Stimulated activated CD4-positive, alpha-beta T cell treated with anti-CD3 and anti-CD28 coated beads, Interleukin-15, amount 100 ng/mL, for 48 hours (primary cell): ENCODE measurements at regions not wholly inside any gene's neighbourhood (a gene's known extent, or its start where the extent isn't known, plus 50 kb on each side); places are given as distances from the start of the nearest gene placed in this dataset.
"Not testable (repeated sequence)": the region's sequence is repeated elsewhere in the genome, so short reads cannot be mapped to it uniquely, and the experiment has no call there.

Experiments used
- DNase-seq, 2 donors: peaks; one replicate each; pipeline ENCODE4 v3.0.0-alpha.2; 2020; ENCODE audit warnings: low read depth in 2 of 2

DNA sequence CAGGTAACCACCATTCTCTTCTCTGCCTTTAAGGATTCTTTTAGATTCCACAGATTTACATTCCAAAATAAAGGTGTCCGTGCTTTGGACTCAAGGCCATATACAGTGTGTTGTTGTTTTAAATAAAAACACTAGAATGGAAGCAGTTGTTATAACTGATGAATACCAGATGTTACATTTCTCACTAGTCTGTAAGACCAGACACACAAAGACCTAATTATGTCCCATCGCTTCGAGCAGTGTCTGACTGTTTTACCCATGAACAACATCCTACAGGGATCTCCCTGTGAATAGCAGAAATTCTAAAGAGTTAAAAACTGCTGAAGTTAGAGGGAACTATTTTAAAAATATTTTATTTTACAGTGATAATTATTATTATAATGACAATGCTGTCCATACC, 574.7 kb upstream of the ZP4 start:
- DNase-seq = no peak

DNA sequence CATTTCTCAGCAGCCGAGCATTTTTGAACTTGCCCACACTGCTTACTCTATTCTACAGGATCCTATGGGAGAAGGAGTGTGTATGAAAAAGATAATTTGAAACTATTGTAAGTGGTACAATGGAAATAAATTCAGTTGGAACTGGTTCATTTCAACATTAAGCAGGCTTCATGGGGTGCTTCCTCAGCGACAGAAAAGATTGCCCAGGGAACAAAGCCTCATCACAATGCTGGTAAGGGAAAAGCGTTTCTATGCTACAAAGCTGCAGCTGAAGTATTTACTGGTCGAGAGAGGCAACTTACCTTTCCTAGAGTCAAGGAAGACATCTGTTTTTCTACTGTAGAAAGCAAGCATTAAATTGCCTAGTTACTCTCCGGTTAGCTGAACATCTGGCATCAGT, 568.2 kb upstream of the ZP4 start:
- no peak for DNase-seq

DNA sequence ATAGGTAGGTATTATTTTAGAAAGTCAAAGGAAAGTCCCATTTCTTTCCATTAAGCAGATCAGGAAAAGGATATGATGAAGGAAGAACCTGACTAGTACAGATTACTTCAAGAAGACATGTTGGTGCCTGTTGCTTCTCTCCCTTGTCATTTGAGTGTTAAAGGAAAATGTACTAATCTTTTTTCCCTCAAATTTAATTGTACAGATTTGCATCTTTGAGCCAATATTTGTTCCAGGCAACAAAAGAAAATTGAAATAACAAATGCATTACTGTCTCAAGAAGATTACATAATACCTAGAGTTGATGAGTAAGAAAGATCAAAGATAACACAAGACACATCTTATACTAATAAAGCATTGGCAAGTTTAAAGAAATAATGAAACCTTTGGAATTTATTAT, 566.9 kb upstream of the ZP4 start:
- no peak for DNase-seq

DNA sequence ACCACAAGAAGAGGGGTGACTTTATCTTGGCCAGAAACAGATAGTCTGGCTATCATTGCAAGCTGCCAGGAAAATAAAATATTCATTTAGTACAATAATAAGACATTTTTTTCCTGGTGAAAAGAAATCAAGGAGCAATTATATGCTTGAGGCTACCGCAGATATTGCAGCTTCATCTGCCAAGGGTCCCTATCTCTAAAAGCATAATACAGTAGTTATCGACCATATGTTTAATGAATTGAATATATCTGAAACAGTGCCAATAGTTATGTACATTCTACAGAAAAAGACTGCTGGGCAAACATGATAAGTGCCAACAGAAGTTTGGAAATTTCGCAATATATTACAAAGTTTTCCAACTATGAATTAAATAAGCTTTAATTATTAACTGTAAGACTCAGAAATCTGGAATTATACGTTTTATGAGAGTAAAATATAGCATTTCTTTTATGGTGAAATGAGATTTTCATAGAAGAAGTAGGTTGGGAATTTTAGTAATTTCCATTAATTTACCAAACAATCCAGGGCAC, 561.1 kb upstream of the ZP4 start:
- no peak for DNase-seq

DNA sequence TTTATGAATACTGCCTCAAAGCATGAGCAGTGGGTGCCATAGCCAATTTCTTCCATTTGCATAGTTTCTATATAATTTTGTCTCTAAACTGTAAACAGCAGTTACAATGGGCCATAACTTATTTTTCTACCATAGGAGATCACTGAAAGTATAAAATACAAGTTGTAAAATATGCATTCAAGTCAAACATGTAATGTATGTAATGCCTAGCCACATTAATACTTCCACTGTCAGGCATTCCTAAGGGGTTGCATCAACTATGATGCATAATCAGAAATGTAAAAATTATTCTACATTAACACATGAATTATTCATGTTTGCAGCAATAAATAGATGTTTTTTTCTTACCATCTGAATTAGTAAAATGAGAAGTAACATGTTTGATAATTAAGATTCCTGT, 560.3 kb upstream of the ZP4 start:
- no peak for DNase-seq

DNA sequence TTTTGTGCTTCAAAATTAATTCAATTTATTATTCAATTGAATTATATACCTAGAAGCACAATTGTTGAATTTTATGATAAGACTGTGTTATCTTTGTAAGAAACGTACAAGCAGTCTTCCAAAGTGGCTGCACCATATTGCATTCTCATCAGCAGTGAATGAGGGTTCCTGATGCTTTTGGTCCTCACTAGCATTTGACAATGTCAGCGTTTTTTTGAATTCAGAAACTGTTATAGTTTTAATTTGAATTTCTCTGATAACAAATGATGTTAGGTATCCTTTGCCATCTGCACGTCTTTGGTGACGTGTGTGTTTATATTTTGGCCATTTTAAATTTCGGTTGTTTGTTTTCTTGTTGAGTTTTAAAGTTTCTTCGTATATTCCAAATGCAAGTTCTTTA, 553.0 kb upstream of the ZP4 start:
- no peak for DNase-seq

DNA sequence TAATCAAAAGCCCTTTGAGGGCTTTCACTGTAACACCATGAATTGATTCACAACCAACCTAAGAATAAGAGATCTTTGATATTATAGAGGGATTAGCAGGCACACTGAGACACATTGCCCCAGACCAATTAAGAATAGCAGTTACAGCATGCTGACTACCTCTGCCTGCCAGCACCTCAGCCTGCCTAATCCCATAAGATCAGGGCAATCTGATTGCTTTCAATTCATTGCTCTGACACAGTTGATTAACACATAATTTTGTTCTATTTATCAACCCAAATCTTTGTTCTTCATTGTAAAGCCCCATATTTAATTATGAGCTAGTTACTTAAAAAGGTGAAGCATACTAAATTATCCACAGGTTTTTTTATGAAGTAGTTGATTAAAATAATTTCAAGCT, 548.8 kb upstream of the ZP4 start:
- DNase-seq = no peak

DNA sequence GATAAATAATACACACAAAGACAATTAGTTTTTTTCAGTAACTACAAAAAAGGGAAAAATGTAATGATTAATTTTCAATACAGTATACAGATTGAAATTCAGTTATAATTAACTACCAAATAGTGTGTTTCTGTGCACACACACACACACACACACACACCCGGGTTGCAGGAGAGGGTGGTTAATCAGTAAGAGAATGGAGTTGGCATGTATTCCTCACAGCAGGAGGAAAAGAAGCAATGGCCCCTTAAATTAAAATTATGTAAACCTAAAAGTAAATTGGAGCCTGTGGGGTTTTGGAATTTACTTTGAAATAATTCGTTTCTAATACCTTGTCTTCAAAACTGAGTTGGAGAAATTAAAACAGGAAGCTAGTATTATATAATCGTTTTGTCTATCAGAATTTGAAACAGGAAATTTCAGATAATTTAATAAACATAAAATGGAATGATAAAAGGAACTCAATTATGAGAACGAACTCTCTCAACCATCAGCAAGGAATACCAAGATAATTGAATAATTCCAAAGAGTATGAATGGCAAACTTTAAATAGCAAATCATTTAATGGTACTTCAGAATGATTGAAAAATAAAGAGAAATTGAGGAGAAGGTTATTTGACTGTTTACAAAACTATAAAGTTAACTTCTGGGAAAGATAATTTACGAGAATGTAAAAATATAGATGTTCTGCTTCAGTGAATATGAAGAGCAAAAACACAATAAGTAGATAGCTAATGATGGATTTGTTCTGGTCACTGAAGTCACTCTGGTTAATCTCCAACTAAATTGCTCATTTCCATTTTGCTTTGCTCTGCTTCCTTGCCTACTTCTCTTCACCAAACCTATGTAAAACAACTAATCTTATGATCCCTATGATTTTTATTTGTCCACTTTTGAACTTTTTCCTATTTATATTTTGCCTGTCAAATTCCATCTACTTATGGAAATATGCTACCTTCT, 547.9 kb upstream of the ZP4 start:
- DNase-seq = no peak

DNA sequence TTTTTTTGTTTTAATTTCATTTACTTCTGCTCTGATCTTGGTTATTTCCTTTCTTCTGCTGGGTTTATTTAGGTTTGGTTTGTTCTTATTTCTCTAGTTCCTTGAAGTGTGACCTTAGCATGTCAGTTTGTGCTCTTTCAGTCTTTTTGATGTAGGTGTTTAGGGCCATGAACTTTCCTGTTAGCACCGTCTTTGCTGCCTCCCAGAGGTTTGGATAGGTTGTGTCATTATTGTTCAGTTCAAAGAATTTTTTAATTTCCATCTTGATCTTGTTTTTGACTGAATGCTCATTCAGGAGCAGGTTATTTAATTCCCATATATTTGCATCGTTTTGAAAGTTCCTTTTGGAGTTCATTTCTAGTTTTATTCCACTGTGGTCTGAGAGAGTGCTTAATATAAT, 539.0 kb upstream of the ZP4 start:
- DNase-seq = not testable (repeated sequence)

DNA sequence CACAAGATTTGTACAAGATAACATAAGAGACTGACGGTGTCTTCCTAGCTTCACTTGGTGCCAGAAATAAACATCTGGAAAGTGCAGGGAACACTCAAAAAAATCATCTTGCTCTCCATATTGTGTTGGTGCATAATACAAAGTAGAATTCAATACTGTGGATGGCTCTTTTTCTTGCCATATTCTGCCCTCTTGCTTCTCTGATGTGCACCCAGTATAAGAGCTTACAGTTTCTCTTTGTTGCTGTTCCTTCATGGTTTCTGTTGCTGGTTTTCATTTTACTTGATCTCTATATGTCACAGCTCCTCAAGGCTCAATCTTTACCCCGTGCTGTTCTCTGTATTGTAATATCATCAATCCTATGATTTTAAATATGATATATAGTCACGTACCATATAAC, 528.5 kb upstream of the ZP4 start:
- no peak for DNase-seq

DNA sequence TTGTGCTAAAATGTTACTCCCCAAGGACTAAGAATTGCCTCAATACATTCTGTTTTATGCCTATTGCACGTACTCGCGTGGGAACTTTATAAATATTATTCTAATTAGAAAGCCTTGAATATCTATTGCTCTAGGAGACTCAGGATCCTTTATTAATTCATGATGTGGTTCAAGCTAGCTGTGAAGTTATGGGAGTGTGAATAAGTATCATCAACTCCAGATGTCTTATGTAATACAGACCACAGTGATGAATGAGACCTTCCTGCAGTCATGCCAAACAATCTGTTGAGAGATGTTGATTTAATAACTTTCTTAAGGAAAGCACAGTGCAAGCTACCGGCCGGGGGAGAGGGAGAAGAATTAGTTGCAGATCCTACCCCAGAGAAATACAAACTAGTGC, 519.2 kb upstream of the ZP4 start:
- DNase-seq = no peak

DNA sequence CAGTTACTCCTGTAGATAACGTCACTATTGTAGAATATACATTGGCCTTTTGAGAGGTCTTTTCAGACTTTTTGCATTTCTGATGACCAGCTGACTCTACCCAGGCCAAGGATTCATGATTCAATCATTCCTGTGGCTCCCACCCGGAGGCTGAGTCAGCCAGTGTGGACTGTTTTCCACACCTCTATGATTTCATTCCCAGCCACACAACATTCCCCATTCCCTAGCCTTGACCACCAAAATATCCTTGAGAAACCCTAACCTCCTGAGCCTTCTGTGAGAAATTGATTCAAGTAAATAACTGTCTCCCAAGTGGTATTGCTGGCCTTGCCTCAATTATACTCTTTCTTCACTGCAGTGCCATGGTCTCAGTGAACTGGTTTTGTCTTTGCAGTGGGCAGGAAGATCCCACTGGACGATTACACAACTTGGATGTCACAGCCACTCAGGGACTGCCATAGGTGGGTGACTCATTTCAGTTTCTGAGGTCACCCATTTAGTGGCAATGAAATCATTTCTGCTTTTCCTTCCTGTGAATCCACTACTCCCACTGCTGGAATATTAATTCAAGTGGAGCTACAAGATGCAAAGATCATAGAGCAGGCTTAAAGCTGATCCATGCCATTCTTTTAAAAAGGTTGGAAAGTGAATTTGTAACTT, 518.6 kb upstream of the ZP4 start:
- no peak for DNase-seq

DNA sequence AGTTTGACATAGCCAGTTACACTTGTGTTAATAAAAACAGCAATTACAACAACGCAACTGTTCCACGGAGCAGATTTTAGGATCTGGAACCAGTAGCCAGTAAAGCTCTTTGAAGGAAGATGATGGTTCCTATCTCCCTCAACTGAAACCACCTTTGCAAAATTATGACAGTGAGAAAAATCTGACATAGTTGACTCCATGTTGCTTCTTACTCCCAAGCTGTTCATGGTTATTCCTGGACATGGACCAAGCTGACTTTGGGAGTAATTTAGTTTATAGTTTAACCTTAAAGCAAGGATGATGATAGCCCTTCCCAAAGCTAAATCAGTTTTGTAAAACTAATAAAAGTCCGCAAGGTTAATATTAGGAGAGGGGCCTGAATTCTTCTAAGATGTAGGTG, 518.0 kb upstream of the ZP4 start:
- DNase-seq = no peak

DNA sequence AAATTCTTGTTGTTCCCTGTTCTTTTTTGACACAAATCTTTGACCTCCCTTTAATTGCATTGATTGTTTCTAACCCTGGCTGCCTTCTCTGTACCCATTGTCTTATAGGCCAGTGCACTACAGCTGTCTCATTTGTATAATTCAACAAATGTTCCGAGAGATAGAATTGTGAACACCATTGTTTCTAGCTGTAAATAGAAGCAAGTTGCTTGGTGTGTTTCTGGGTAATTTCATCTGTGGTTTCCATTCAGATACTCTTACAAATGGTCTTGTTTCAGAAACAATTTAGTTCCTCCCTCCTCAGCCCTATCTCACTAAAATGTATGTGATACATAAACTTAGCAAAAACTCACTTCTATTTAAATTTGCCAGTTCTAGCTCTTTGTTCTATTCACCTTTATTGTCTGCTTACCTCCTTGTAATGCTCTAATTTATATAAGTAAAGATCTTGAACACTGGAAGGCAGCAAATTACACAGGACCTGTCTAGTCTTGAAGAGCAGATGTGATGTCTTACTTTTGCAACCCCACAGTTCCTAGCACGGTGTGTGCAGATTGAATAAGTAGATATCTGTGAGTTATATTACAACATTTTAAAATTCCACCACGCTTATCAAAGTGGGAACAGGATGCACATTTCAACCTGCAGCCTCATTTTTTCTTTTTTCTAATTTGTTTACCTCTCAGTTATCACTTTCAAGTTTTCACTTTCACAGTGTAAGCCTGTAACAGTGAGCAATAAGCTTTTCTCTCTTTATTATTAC, 515.6 kb upstream of the ZP4 start:
- DNase-seq = no peak

DNA sequence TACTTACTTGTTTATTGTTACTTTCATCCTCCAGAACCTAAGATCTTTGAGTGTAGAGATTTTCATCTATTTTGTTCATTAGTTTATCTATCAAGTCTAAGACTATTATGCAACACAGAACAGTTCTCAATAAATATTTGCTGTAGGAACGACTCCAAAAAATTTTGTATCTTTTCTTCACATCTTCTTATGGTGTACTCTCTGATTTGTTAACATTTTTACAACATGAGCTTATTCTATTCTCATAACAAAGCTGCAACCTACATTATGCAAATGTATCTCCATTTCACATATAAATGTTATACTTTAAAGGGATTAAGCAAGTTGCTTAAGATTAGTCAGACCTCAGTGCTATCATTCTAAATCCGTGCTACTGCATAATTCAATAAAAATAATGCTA, 514.2 kb upstream of the ZP4 start:
- no peak for DNase-seq

DNA sequence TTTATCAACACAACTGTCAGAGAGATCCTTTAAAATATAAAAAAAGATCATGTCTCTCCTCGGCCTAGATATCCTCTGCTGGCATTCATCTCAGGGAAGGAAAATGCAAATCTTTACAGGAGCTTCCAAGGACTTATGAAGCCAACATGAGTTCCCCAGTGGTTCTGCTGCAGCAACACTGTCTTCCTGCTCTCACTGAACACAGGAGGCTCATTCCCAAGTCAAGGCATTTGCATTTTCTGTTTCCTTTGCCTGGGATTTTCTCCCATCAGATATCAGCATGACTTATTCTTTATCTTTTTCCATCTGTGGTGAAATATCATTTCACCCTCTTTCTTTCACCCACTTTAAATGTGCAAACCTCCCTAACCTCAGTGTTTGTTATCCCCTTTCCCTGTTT, 513.8 kb upstream of the ZP4 start:
- no peak for DNase-seq

DNA sequence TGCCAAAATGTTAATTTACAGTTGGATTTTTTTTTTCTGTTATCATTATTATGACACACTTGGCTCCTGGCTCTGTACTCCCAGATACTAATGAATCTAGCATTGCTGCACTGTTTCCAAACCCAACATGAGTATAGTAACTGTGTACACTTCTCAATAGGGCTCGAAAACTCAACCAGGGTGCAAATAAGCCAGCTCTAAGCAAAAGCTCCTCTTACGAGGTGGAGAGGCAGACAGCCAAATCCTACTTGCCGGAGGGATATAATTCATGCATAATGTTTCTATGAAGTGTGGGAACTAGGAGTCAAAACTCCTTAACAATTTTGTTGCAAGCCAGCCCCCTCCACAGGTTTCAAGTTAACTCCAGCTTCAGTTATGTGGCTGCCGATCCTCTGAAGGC, 510.4 kb upstream of the ZP4 start:
- no peak for DNase-seq

DNA sequence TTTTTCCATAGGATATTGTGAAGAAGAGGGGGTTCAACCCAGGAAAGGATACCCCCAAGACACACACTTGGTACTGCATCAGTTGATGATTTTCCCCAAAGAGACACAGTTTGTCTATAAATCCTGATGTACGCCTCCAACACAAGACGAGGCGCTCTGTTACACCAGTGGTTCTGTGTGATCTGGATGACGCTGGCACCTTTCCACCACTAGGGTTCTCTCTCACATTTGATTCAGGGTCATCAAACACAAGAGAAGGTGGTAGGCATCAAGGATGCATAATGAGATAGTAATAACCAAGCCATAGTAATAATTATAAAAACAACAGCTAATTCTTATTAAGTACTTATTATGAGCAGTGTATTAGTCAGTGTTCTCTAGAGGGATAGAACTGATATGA, 508.8 kb upstream of the ZP4 start:
- no peak for DNase-seq

DNA sequence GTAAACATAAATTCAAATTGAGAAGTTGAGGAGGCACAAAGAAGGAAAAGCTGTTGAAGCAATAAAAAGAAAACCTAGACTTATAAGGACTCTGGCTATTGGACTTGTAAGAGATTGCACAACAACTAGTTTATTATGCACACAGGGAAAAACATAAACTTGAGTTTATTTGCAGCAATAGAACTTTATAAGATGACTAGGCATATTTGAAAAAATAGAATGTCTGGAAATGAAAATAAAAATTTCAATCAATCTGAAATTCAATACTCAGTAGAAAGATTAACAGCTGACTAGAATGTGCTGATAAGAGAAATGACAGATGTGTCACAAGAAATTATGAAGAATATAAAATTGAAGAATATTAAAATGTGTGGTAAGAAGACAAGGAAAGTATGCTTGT, 505.4 kb upstream of the ZP4 start:
- DNase-seq = no peak

DNA sequence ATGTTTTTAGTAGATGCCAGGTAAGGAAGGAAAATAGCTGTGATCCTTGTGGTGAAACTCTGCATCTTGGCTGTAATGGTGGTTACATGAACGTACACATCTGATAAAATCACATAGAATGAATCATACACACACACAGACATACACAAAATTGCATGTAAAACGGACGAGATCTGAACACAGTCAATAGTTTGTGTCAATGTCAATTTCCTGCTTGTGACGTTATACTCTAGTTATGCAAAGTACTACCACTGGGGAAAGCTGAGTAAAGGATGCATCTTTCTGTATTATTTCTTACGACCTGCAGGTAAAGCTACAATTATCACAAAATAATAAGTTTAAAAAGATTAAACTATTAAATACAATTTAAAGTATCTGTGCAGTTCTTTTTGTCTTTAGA, 493.7 kb upstream of the ZP4 start:
- DNase-seq = no peak

DNA sequence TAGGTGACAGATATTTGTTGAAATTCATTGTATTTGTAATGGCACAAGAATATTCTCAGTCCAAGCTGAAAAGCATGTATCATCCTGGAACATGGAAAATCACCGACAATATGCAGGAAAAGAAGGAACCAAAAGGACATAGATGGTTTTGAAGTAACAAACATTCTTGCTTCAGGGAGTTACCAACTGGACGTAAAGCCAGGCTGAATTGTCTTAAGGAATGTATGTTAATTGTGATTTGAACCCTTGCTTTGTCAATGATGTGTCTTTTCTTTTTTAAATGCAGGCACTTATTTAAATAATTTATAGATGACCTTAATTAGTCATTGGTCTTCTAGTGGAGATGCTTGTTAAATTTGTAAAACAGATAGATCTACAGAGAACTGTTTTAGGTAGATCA, 489.4 kb upstream of the ZP4 start:
- no peak for DNase-seq

DNA sequence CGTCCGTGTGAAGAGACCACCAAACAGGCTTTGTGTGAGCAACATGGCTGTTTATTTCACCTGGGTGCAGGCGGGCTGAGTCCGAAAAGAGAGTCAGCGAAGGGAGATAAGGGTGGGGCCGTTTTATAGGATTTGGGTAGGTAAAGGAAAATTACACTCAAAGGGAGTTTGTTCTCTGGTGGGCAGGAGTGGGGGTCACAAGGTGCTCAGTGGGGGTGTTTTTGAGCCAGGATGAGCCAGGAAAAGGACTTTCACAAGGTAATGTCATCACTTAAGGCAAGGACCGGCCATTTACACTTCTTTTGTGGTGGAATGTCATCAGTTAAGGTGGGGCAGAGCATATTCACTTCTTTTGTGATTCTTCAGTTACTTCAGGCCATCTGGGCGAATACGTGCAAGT, 488.7 kb upstream of the ZP4 start:
- not testable (repeated sequence) for DNase-seq
